Panc1 (cell line): ENCODE measurements at regions not wholly inside any gene's neighbourhood (a gene's known extent, or its start where the extent isn't known, plus 50 kb on each side); places are given as distances from the start of the nearest gene placed in this dataset.

Experiments
- ATAC-seq: fragments of 200-7000 bp; cut with Tn5 transposase; 2 replicates; pipeline ENCODE4 v1.9.1; 2020; ENCODE audit warnings: mild to moderate bottlenecking, moderate library complexity
- BruUV-seq: library from RNA; stranded (reverse); fragments of 400-500 nt; replicated peaks from 2 replicates; lab custom pipeline; 2021; lab: Mats Ljungman, UMichigan
- CTCF ChIA-PET: fragments of 300-600 bp; sonication (Branson Sonifier 250); formaldehyde crosslinking; loops from one replicate; lab custom pipeline; 2022; ENCODE audit warnings: antibody characterized with exemption; lab: Charles Lee
- POLR2A ChIA-PET: fragments of 300-600 bp; sonication (Branson Sonifier 250); formaldehyde crosslinking; loops from one replicate; lab custom pipeline; 2022; ENCODE audit warnings: antibody characterized with exemption; lab: Charles Lee
- DNase-seq: peaks from one replicate; pipeline ENCODE4 v3.0.0-alpha.2; 2010; ENCODE audit warnings: low read depth, low spot score
- H3K27ac ChIP-seq: 2 replicates; pipeline ENCODE4 v1.5.1; 2011; ENCODE audit warnings: mild to moderate bottlenecking, low read length, inconsistent platforms
- H3K27me3 ChIP-seq: fragments of 200-500 bp; sonication (Bioruptor generic); 2 replicates; pipeline ENCODE4 v1.6.0; 2014; ENCODE audit warnings: low read length, inconsistent platforms; ENCODE audit not compliant: control insufficient read depth, insufficient read depth
- H3K36me3 ChIP-seq: fragments of 200-500 bp; sonication (Bioruptor generic); 2 replicates; pipeline ENCODE4 v1.5.1; 2014; ENCODE audit warnings: inconsistent platforms, mild to moderate bottlenecking, low read length, moderate library complexity; ENCODE audit not compliant: control insufficient read depth, insufficient read depth
- H3K4me1 ChIP-seq: 2 replicates; pipeline ENCODE4 v1.5.1; 2011; ENCODE audit warnings: inconsistent platforms, mild to moderate bottlenecking, low read length, moderate library complexity; ENCODE audit not compliant: control insufficient read depth, insufficient read depth
- H3K4me3 ChIP-seq, 2 experiments: 2 replicates each; pipeline ENCODE4 v1.5.1; 2011 to 2012; ENCODE audit warnings: low read depth in 2 of 2, low read length in 2 of 2, mild to moderate bottlenecking in 2 of 2, inconsistent platforms in 1 of 2, moderate library complexity in 1 of 2
- H3K9me3 ChIP-seq: fragments of 200-500 bp; sonication (Bioruptor generic); 2 replicates; pipeline ENCODE4 v1.5.1; 2014; ENCODE audit warnings: low read depth, mild to moderate bottlenecking, inconsistent platforms, low read length, moderate library complexity; ENCODE audit not compliant: control insufficient read depth, insufficient read depth
- CTCF ChIP-seq: fragments of 450-650 bp; IDR thresholded peaks from 2 replicates; pipeline ENCODE4 v1.5.1; 2017; ENCODE audit warnings: mild to moderate bottlenecking
- POLR2AphosphoS5 ChIP-seq: IDR thresholded peaks from 2 replicates; pipeline ENCODE4 v1.6.1; 2012; ENCODE audit warnings: mild to moderate bottlenecking, low read depth, low read length, moderate library complexity
- REST ChIP-seq, 2 experiments: IDR thresholded peaks; 2 replicates each; pipeline ENCODE4 v1.6.1; 2011 to 2012; ENCODE audit warnings: low read depth in 2 of 2, control low read depth in 1 of 2, low read length in 1 of 2, mild to moderate bottlenecking in 1 of 2, moderate library complexity in 1 of 2; ENCODE audit not compliant: insufficient read depth in 1 of 2
- SIN3A ChIP-seq: IDR thresholded peaks from 2 replicates; pipeline ENCODE4 v1.6.1; 2012; ENCODE audit warnings: low read depth, mild to moderate bottlenecking, low read length, moderate library complexity, borderline replicate concordance; ENCODE audit not compliant: insufficient read depth
- TCF7L2 ChIP-seq: IDR thresholded peaks from 2 replicates; pipeline ENCODE4 v1.6.1; 2011; ENCODE audit warnings: mild to moderate bottlenecking, low read depth, low read length, inconsistent platforms
- in situ Hi-C: cut with HindIII; loops from 2 replicates; pipeline ENCODE4 v1.10.0; 2016; ENCODE audit warnings: low sequenced_read_pairs, low pct_unique_long_range_greater_than_20kb
- intact Hi-C: fragments of 100-400 bp; cut with micrococcal nuclease; formaldehyde crosslinking; loops from one replicate; pipeline ENCODE4 v1.10.0; 2022; ENCODE audit not compliant: unreplicated experiment

- ChIA-PET CTCF (no interaction called here), POLR2A (interaction anchor here (0.5 kb wide), 1 partner anchor 42 kb away, joined by 9 read pairs; no protein-coding TSS in a partner anchor)
- in situ Hi-C loops (no loop called here), intact Hi-C loops (no loop called here)
- TF ChIP-seq TCF7L2 (no peak), SIN3A (no peak), REST (IDR thresholded peaks at IDR 0.05; ENCODE audit: insufficient read depth in 1 of 2, low read depth in 2 of 2, low read length in 1 of 2) (no peak), POLR2AphosphoS5 (no peak), CTCF (no peak)
- ATAC-seq, result no peak
- Histone ChIP-seq H3K27me3 (no peaks in the 10 kb centered on the region), H3K36me3 (no peaks in the 10 kb centered on the region), H3K27ac (no peak overlapping the region), H3K9me3 (no peaks in the 10 kb centered on the region), H3K4me3 (no peak overlapping the region), H3K4me1 (no peaks in the 10 kb centered on the region)
- no TSS peak for BruUV-seq
- DNase-seq, result no peak
Measured at GRCh38 chr3:116563351-116563750, 118.1 kb upstream of the LSAMP start.

GRCh38 chr3:116566478-116566960 lies 121.2 kb upstream of the LSAMP start:
- Histone ChIP-seq H3K27me3 (no peaks in the 10 kb centered on the region), H3K9me3 (no peaks in the 10 kb centered on the region; the same call in 1 of the 2 replicates), H3K27ac (no peak overlapping the region), H3K4me3 (no peak overlapping the region), H3K4me1 (no peaks in the 10 kb centered on the region), H3K36me3 (no peaks in the 10 kb centered on the region)
- ChIA-PET CTCF (no interaction called here), POLR2A (no interaction called here)
- DNase-seq (no peak), ATAC-seq (no peak)
- no peak for TF ChIP-seq CTCF
- no peak for TF ChIP-seq REST (IDR thresholded peaks at IDR 0.05; ENCODE audit: insufficient read depth in 1 of 2, low read depth in 2 of 2, low read length in 1 of 2)
- no peak for TF ChIP-seq TCF7L2
- no peak for TF ChIP-seq POLR2AphosphoS5
- no peak for TF ChIP-seq SIN3A
- in situ Hi-C loops (no loop called here), intact Hi-C loops (no loop called here)
- BruUV-seq, result no TSS peak
